ENCODE measurements at regions not wholly inside any gene's neighbourhood (a gene's known extent, or its start where the extent isn't known, plus 50 kb on each side); places are given as distances from the start of the nearest gene placed in this dataset.

DNA sequence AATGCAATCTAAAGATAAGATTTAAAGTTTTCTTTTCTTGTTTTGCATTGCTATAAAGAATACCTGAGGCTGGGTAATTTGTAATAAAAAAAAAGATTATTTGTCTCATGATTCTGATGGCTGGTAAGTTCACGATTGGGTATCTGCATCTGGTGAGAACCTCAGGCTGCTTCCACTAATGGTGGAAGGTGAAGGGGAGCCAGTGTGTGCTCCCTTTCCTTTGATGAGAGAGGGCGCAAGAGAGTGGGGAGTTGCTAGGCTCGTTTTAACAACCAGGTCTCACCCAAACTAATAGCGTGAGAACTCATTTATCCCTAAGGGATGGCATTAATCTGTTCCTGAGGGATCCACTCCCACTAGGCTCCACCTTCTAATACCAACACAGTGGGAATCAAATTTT, 353.2 kb downstream of the BTBD3 start:
- Histone ChIP-seq H2AK5ac (ENCODE audit: low read depth, low read length) (no peak overlapping the region), H3K4ac (replicated peaks; ENCODE audit: insufficient read length, low read depth, low read length) (no peak overlapping the region), H2BK5ac (ENCODE audit: low read depth, low read length) (no peak overlapping the region), H4K5ac (ENCODE audit: insufficient read length, low read depth, low read length) (no peak overlapping the region), H3K27me3 (replicated peaks in 1 of 4; ENCODE audit: control insufficient read depth in 3 of 4, extremely low read depth in 1 of 4, insufficient read depth in 3 of 4, low read length in 3 of 4) (no peaks in the 10 kb centered on the region), H3K4me3 (ENCODE audit: extremely low read depth in 1 of 4, insufficient read depth in 2 of 4, low read depth in 3 of 4, low read length in 4 of 4) (no peak overlapping the region), H3K27ac (ENCODE audit: low read depth, low read length) (no peak overlapping the region), H4K8ac (ENCODE audit: extremely low read depth, insufficient read depth, low read length) (no peak overlapping the region), H4K91ac (replicated peaks; ENCODE audit: insufficient read length, low read length) (no peak overlapping the region), H2BK120ac (replicated peaks; ENCODE audit: low read depth, low read length) (no peak overlapping the region), H3K18ac (ENCODE audit: extremely low read depth, low read length) (no peak overlapping the region), H2BK15ac (ENCODE audit: low read length) (no peak overlapping the region), H3K9me3 (ENCODE audit: insufficient read depth in 2 of 2, low read depth in 1 of 2, low read length in 1 of 2) (no peaks in the 10 kb centered on the region), H3K79me2 (ENCODE audit: control insufficient read depth in 1 of 2, insufficient read depth in 2 of 2, low read length in 2 of 2) (no peaks in the 10 kb centered on the region), H3K79me1 (ENCODE audit: low read depth, low read length) (no peaks in the 10 kb centered on the region), H3K23me2 (ENCODE audit: low read depth, low read length) (no peaks in the 10 kb centered on the region), H3K14ac (ENCODE audit: insufficient read length) (no peak overlapping the region), H2BK12ac (ENCODE audit: low read depth, low read length) (no peak overlapping the region), H2BK20ac (ENCODE audit: low read length) (no peak overlapping the region), H4K20me1 (replicated peaks in 1 of 2; ENCODE audit: control insufficient read depth in 1 of 2, insufficient read depth in 2 of 2, low read length in 2 of 2) (no peaks in the 10 kb centered on the region), H2AFZ (ENCODE audit: low read length) (no peak overlapping the region), H3K36me3 (ENCODE audit: control insufficient read depth in 2 of 4, insufficient read depth in 4 of 4, low read length in 3 of 4) (no peaks in the 10 kb centered on the region), H3K4me1 (replicated peaks in 1 of 4; ENCODE audit: control insufficient read depth in 3 of 4, insufficient read depth in 4 of 4, low read length in 3 of 4) (no peaks in the 10 kb centered on the region), H3K9ac (replicated peaks in 1 of 4; ENCODE audit: extremely low read depth in 1 of 4, low read depth in 3 of 4, low read length in 3 of 4) (no peak overlapping the region), H3K56ac (replicated peaks; ENCODE audit: insufficient read length, low read depth, low read length) (no peak overlapping the region), H3K4me2 (ENCODE audit: insufficient read depth in 1 of 2, low read depth in 2 of 2, low read length in 2 of 2) (no peak overlapping the region), H3K23ac (ENCODE audit: insufficient read length) (no peak overlapping the region)
- POLR2A ChIA-PET (ENCODE audit: partially characterized antibody), result no interaction called here
- no peak for FAIRE-seq
- 77% methylated on average over 4 of the region's 4 CpGs; no CpG with 5 or more reads in 1 of the 2 experiments for WGBS, 2 experiments (ENCODE audit: extremely low coverage in 1 of 2, insufficient coverage in 1 of 2, insufficient read length in 1 of 2, insufficient replicate concordance in 2 of 2, low coverage in 1 of 2, low lambda C conversion rate in 2 of 2, missing lambda C conversion rate in 1 of 2)
- CTCF ChIA-PET (ENCODE audit: partially characterized antibody), result no interaction called here
- no peak for DNase-seq (ENCODE audit: low read depth in 1 of 2, low spot score in 2 of 2)
- no peak for TF ChIP-seq SP2 (IDR thresholded peaks at IDR 0.05; ENCODE audit: low read length)
- TF ChIP-seq SAP30 (IDR thresholded peaks at IDR 0.05; ENCODE audit: insufficient read depth, insufficient replicate concordance, low read length), result no peak
- peak; percentile 45 to 52; a peak in 3 of 4 replicates for TF ChIP-seq RAD21 (IDR thresholded peaks at IDR 0.05 in 1 of 2, conservative IDR thresholded peaks at IDR 0.05 in 1 of 2; ENCODE audit: low read depth in 2 of 2, low read length in 2 of 2)
- no peak for TF ChIP-seq POU5F1 (IDR thresholded peaks at IDR 0.05; ENCODE audit: low read depth, low read length)
- no peak for TF ChIP-seq TEAD4 (IDR thresholded peaks at IDR 0.05; ENCODE audit: low read depth, low read length)
- TF ChIP-seq BCL11A (IDR thresholded peaks at IDR 0.05; ENCODE audit: low read depth in 2 of 2, low read length in 2 of 2), result no peak
- TF ChIP-seq, protein P1, sequence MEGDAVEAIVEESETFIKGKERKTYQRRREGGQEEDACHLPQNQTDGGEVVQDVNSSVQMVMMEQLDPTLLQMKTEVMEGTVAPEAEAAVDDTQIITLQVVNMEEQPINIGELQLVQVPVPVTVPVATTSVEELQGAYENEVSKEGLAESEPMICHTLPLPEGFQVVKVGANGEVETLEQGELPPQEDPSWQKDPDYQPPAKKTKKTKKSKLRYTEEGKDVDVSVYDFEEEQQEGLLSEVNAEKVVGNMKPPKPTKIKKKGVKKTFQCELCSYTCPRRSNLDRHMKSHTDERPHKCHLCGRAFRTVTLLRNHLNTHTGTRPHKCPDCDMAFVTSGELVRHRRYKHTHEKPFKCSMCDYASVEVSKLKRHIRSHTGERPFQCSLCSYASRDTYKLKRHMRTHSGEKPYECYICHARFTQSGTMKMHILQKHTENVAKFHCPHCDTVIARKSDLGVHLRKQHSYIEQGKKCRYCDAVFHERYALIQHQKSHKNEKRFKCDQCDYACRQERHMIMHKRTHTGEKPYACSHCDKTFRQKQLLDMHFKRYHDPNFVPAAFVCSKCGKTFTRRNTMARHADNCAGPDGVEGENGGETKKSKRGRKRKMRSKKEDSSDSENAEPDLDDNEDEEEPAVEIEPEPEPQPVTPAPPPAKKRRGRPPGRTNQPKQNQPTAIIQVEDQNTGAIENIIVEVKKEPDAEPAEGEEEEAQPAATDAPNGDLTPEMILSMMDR (IDR thresholded peaks at IDR 0.05; ENCODE audit: control extremely low read depth in 1 of 3, insufficient read depth in 1 of 3, low read depth in 1 of 3, low read length in 3 of 3), result peak; percentile 9 to 40 (median 27); a peak in 3 of 4 replicates
- TF ChIP-seq RNF2 (IDR thresholded peaks at IDR 0.05; ENCODE audit: borderline replicate concordance, low read depth, low read length, missing control alignments, poor library complexity, severe bottlenecking), result no peak
- TF ChIP-seq TCF12 (IDR thresholded peaks at IDR 0.05; ENCODE audit: low read depth, low read length), result no peak
- no peak for TF ChIP-seq NRF1 (IDR thresholded peaks at IDR 0.05; ENCODE audit: low read depth, low read length)
- TF ChIP-seq SP1 (IDR thresholded peaks at IDR 0.05; ENCODE audit: low read depth, low read length), result no peak
- no peak for TF ChIP-seq SUZ12 (IDR thresholded peaks at IDR 0.05; ENCODE audit: low read length)

Measured in H1 (cell line).